ENCODE measurements at regions not wholly inside any gene's neighbourhood (a gene's known extent, or its start where the extent isn't known, plus 50 kb on each side); places are given as distances from the start of the nearest gene placed in this dataset.

GRCh38 chrX:13179100-13179499, 134.7 kb upstream of the FAM9C start:
- ChIA-PET RAD21 (ENCODE audit: low non-redundant PET in 1 of 2, low total read pairs in 2 of 2, uncharacterized antibody in 2 of 2, unreplicated experiment in 2 of 2) (no interaction called here), POLR2A (no interaction called here), CTCF (no interaction called here)
- Histone ChIP-seq H3K9me2 (ENCODE audit: insufficient read depth) (no peaks in the 10 kb centered on the region), H4K20me1 (ENCODE audit: insufficient read depth) (no peaks in the 10 kb centered on the region), H3K27ac (ENCODE audit: low read depth, low read length) (no peak overlapping the region), H3K4me2 (ENCODE audit: low read length) (no peak overlapping the region), H3K36me3 (ENCODE audit: control insufficient read depth in 1 of 2, insufficient read depth in 2 of 2, low read length in 2 of 2) (no peaks in the 10 kb centered on the region), H3K4me3 (replicated peaks in 1 of 2; ENCODE audit: low read depth in 1 of 2, low read length in 2 of 2) (no peak overlapping the region), H3K9ac (ENCODE audit: low read length) (no peak overlapping the region), H3K27me3 (ENCODE audit: insufficient read depth, low read length) (no peaks in the 10 kb centered on the region), H2AFZ (ENCODE audit: low read depth, low read length, poor library complexity, severe bottlenecking) (no peak overlapping the region), H3K4me1 (ENCODE audit: control insufficient read depth in 1 of 2, insufficient read depth in 2 of 2, low read length in 2 of 2) (no peaks in the 10 kb centered on the region), H3K79me2 (ENCODE audit: insufficient read depth, low read length) (no peaks in the 10 kb centered on the region), H3K9me3 (ENCODE audit: control insufficient read depth in 1 of 2, insufficient read depth in 1 of 2, low read depth in 1 of 2, low read length in 2 of 2) (no peaks in the 10 kb centered on the region)
- BruUV-seq (replicated peaks) = no TSS peak
- DNase-seq (ENCODE audit: low read depth, low spot score) (no peak), ATAC-seq (no peak)
- TF ChIP-seq ZBTB33 (IDR thresholded peaks at IDR 0.05; ENCODE audit: extremely low read depth, insufficient replicate concordance, low read length) (no peak), SRF (IDR thresholded peaks at IDR 0.05; ENCODE audit: low read depth) (no peak), TCF7L2 (IDR thresholded peaks at IDR 0.05; ENCODE audit: borderline replicate concordance, extremely low read depth, insufficient read depth, insufficient read length) (no peak), ZNF274 (IDR thresholded peaks at IDR 0.05; ENCODE audit: low read depth, low read length) (no peak), POLR2AphosphoS5 (IDR thresholded peaks at IDR 0.05; ENCODE audit: low read depth, low read length) (no peak), FOSL1 (IDR thresholded peaks at IDR 0.05; ENCODE audit: low read depth) (no peak), YY1 (IDR thresholded peaks at IDR 0.05; ENCODE audit: extremely low read depth, insufficient replicate concordance, low read depth, low read length) (no peak), ELF1 (IDR thresholded peaks at IDR 0.05; ENCODE audit: borderline replicate concordance, low read depth) (no peak), CEBPB (IDR thresholded peaks at IDR 0.05; ENCODE audit: low read depth) (no peak), CBX3 (IDR thresholded peaks at IDR 0.05; ENCODE audit: low read depth) (no peak), SIN3A (IDR thresholded peaks at IDR 0.05; ENCODE audit: low read depth) (no peak), EZH2 (IDR thresholded peaks at IDR 0.05) (no peak), EZH2phosphoT487 (IDR thresholded peaks at IDR 0.05; ENCODE audit: borderline replicate concordance) (no peak), RAD21 (IDR thresholded peaks at IDR 0.05; ENCODE audit: low read depth) (no peak)
- intact Hi-C loops (cut with micrococcal nuclease) = no loop called here

Data from HCT116 (cell line).